Endothelial cell of umbilical vein (primary cell): ENCODE measurements at regions not wholly inside any gene's neighbourhood (a gene's known extent, or its start where the extent isn't known, plus 50 kb on each side); places are given as distances from the start of the nearest gene placed in this dataset.

Source experiments
- BruUV-seq: library from RNA; stranded (reverse); fragments of 400-500 nt; replicated peaks from 2 replicates; lab custom pipeline; 2021; lab: Mats Ljungman, UMichigan
- CTCF ChIA-PET: fragments of 300-600, 350-600 bp; sonication (Branson Sonifier 250); formaldehyde crosslinking; loops from one replicate; lab custom pipeline; 2021; ENCODE audit warnings: antibody characterized with exemption, inconsistent platforms; lab: Charles Lee
- POLR2A ChIA-PET: fragments of 300-600, 350-600 bp; sonication (Branson Sonifier 250); formaldehyde crosslinking; loops from one replicate; lab custom pipeline; 2021; ENCODE audit warnings: antibody characterized with exemption, inconsistent platforms; lab: Charles Lee
- DNase-seq: peaks from one replicate; pipeline ENCODE4 v3.0.0-alpha.2; 2011; ENCODE audit warnings: low read depth, low spot score
- FAIRE-seq: peaks from 2 replicates; lab custom pipeline; 2011; peaks lifted over from hg19 to GRCh38; lab: Jason Lieb, UNC
- H2AFZ ChIP-seq: 2 replicates; pipeline ENCODE4 v1.6.0; 2012; ENCODE audit warnings: low read depth, low read length, control low read depth, inconsistent platforms
- H3K27ac ChIP-seq: 2 replicates; pipeline ENCODE4 v1.5.1; 2011; ENCODE audit warnings: low read depth, mild to moderate bottlenecking, control low read depth, low read length, moderate library complexity; ENCODE audit not compliant: insufficient read depth
- H3K27me3 ChIP-seq, 2 experiments: 2 replicates each; pipeline versions ENCODE4 v1.6.0 to v1.6.1; 2011; ENCODE audit warnings: low read length in 2 of 2, mixed read lengths in 1 of 2; ENCODE audit not compliant: control insufficient read depth in 2 of 2, insufficient read depth in 2 of 2
- H3K36me3 ChIP-seq, 2 experiments: 2 replicates in 1 of 2; 3 replicates in 1 of 2; pipeline ENCODE4 v1.5.1; 2011; ENCODE audit warnings: low read length in 2 of 2, mild to moderate bottlenecking in 1 of 2, moderate library complexity in 1 of 2; ENCODE audit not compliant: control insufficient read depth in 2 of 2, insufficient read depth in 2 of 2; ENCODE audit errors: extremely low read depth in 1 of 2
- H3K4me1 ChIP-seq: 3 replicates; pipeline ENCODE4 v1.5.1; 2011; ENCODE audit warnings: mild to moderate bottlenecking, low read length; ENCODE audit not compliant: control insufficient read depth, insufficient read depth; ENCODE audit errors: extremely low read depth
- H3K4me2 ChIP-seq: 2 replicates; pipeline ENCODE4 v1.6.1; 2011; ENCODE audit warnings: low read length, control low read depth, mixed read lengths; ENCODE audit not compliant: insufficient read depth
- H3K4me3 ChIP-seq, 3 experiments: fragments of 200-600 bp in 1 of 3; sonication (generic), shearing (Covaris generic) in 1 of 3; replicated peaks in 1 of 3; 2 replicates each; pipeline ENCODE4 v1.5.1; 2011 to 2016; ENCODE audit warnings: control low read depth in 3 of 3, low read length in 3 of 3, mild to moderate bottlenecking in 2 of 3, inconsistent platforms in 1 of 3, low read depth in 1 of 3, moderate library complexity in 1 of 3; ENCODE audit not compliant: insufficient read depth in 1 of 3
- H3K79me2 ChIP-seq: 2 replicates; pipeline ENCODE4 v1.6.0; 2012; ENCODE audit warnings: low read length, inconsistent platforms; ENCODE audit not compliant: control insufficient read depth, insufficient read depth
- H3K9ac ChIP-seq: replicated peaks from 2 replicates; pipeline ENCODE3; 2011; ENCODE audit warnings: low read length, control low read depth; ENCODE audit not compliant: insufficient read depth; ENCODE audit errors: extremely low read depth
- H3K9me1 ChIP-seq: replicated peaks from 3 replicates; pipeline ENCODE4 v1.6.0; 2011; ENCODE audit warnings: mild to moderate bottlenecking, low read length; ENCODE audit not compliant: control insufficient read depth, insufficient read depth; ENCODE audit errors: extremely low read depth
- H3K9me3 ChIP-seq: replicated peaks from 2 replicates; pipeline ENCODE4 v1.5.1; 2012; ENCODE audit warnings: low read length, inconsistent platforms; ENCODE audit not compliant: control insufficient read depth, insufficient read depth
- H4K20me1 ChIP-seq: replicated peaks from 2 replicates; pipeline ENCODE3; 2011; ENCODE audit warnings: mild to moderate bottlenecking, low read length; ENCODE audit not compliant: control insufficient read depth, insufficient read depth; ENCODE audit errors: extremely low read depth
- CTCF ChIP-seq, 2 donors: IDR thresholded peaks; 1 replicate in 1 of 2; 2 replicates in 1 of 2; pipeline ENCODE4 v1.5.1; 2011; ENCODE audit warnings: low read length in 2 of 2, mild to moderate bottlenecking in 2 of 2, moderate library complexity in 2 of 2, control low read depth in 1 of 2, inconsistent platforms in 1 of 2, low read depth in 1 of 2; ENCODE audit not compliant: insufficient read depth in 1 of 2; ENCODE audit errors: extremely low read depth in 1 of 2
- EZH2 ChIP-seq: IDR thresholded peaks from 2 replicates; pipeline ENCODE4 v1.6.1; 2012; ENCODE audit warnings: borderline replicate concordance, low read depth, mild to moderate bottlenecking, moderate library complexity, low read length, inconsistent platforms; ENCODE audit not compliant: severe bottlenecking
- FOS ChIP-seq: IDR thresholded peaks from 2 replicates; pipeline ENCODE4 v1.6.1; 2011; ENCODE audit warnings: mild to moderate bottlenecking, low read length, moderate library complexity, borderline replicate concordance; ENCODE audit not compliant: insufficient read depth
- GATA2 ChIP-seq: IDR thresholded peaks from 2 replicates; pipeline ENCODE4 v1.7.0; 2011; ENCODE audit warnings: low read depth, mild to moderate bottlenecking, moderate library complexity, mixed read lengths, low read length; ENCODE audit not compliant: insufficient read length, insufficient read depth
- JUN ChIP-seq: IDR thresholded peaks from 2 replicates; pipeline ENCODE4 v1.6.1; 2011; ENCODE audit warnings: borderline replicate concordance, low read depth; ENCODE audit not compliant: insufficient read length, insufficient read depth
- MAX ChIP-seq: IDR thresholded peaks from 2 replicates; pipeline ENCODE4 v1.6.1; 2011; ENCODE audit not compliant: insufficient read depth, insufficient read length
- MYC ChIP-seq: IDR thresholded peaks from one replicate; pipeline ENCODE4 v1.6.1; 2011; ENCODE audit warnings: mild to moderate bottlenecking, low read depth, low read length
- POLR2A ChIP-seq: IDR thresholded peaks from 2 replicates; pipeline ENCODE4 v1.6.1; 2012; ENCODE audit warnings: low read depth, mild to moderate bottlenecking, control low read depth, low read length
- POLR2AphosphoS5 ChIP-seq: IDR thresholded peaks from 2 replicates; pipeline ENCODE4 v1.6.1; 2012; ENCODE audit warnings: low read depth, mild to moderate bottlenecking, control low read depth, low read length, moderate library complexity; ENCODE audit not compliant: insufficient read depth
- dilution Hi-C: fragments of 300-500 bp; cut with MboI; formaldehyde crosslinking; loops from one replicate; pipeline ENCODE4 v1.15.0; 2019; ENCODE audit warnings: low sequenced_read_pairs; ENCODE audit not compliant: extremely low pct_ligation_motif_present
- intact Hi-C: fragments of 100-400 bp; cut with micrococcal nuclease; formaldehyde crosslinking; loops from one replicate; pipeline ENCODE4 v1.10.0; 2022

GRCh38 chr10:89924261-89924660, 222.9 kb downstream of the KIF20B start:
- Histone ChIP-seq H3K4me3 (no peak overlapping the region), H3K9ac (no peak overlapping the region), H2AFZ (no peak overlapping the region), H3K27ac (no peak overlapping the region), H3K79me2 (no peaks in the 10 kb centered on the region), H3K9me3 (no peaks in the 10 kb centered on the region), H3K27me3 (no peaks in the 10 kb centered on the region), H3K4me1 (no peaks in the 10 kb centered on the region), H3K36me3 (no peaks in the 10 kb centered on the region), H3K4me2 (no peak overlapping the region), H3K9me1 (no peaks in the 10 kb centered on the region), H4K20me1 (no peaks in the 10 kb centered on the region)
- no peak for TF ChIP-seq FOS
- no peak for TF ChIP-seq JUN
- no peak for TF ChIP-seq POLR2AphosphoS5
- no peak for TF ChIP-seq POLR2A
- TF ChIP-seq MYC, result no peak
- TF ChIP-seq EZH2, result no peak
- no peak for TF ChIP-seq GATA2
- TF ChIP-seq CTCF (IDR thresholded peaks at IDR 0.05; ENCODE audit: extremely low read depth in 1 of 2, insufficient read depth in 1 of 2, low read depth in 1 of 2, low read length in 2 of 2), result no peak
- no peak for TF ChIP-seq MAX
- DNase-seq (no peak), FAIRE-seq (no peak)
- BruUV-seq, result no TSS peak
- ChIA-PET CTCF (no interaction called here), POLR2A (no interaction called here)
- intact Hi-C loops (no loop called here), dilution Hi-C loops (no loop called here)
